GM06990 (cell line): ENCODE measurements at regions not wholly inside any gene's neighbourhood (a gene's known extent, or its start where the extent isn't known, plus 50 kb on each side); places are given as distances from the start of the nearest gene placed in this dataset.
A peak's percentile ranks its signal among the peaks of the same experiment; 100 is the strongest.

Experiments
- DNase-seq: peaks from one replicate; pipeline ENCODE4 v3.0.0-alpha.2; 2011; ENCODE audit not compliant: insufficient read length; ENCODE audit errors: extremely low read depth
- H3K27me3 ChIP-seq: replicated peaks from 2 replicates; pipeline ENCODE4 v1.6.0; 2011; ENCODE audit warnings: low read length; ENCODE audit not compliant: control insufficient read depth, insufficient read depth
- H3K36me3 ChIP-seq: 2 replicates; pipeline ENCODE4 v1.5.1; 2011; ENCODE audit warnings: low read length; ENCODE audit not compliant: control insufficient read depth, insufficient read depth
- H3K4me3 ChIP-seq: replicated peaks from 2 replicates; pipeline ENCODE4 v1.5.1; 2011; ENCODE audit warnings: low read depth, mild to moderate bottlenecking, control low read depth, low read length
- TF ChIP-seq, protein P1 (sequence below): IDR thresholded peaks from 2 replicates; pipeline ENCODE4 v1.5.1; 2011; ENCODE audit warnings: low read length, control low read depth, mild to moderate bottlenecking, inconsistent platforms; ENCODE audit not compliant: insufficient read depth, poor library complexity, severe bottlenecking

DNA sequence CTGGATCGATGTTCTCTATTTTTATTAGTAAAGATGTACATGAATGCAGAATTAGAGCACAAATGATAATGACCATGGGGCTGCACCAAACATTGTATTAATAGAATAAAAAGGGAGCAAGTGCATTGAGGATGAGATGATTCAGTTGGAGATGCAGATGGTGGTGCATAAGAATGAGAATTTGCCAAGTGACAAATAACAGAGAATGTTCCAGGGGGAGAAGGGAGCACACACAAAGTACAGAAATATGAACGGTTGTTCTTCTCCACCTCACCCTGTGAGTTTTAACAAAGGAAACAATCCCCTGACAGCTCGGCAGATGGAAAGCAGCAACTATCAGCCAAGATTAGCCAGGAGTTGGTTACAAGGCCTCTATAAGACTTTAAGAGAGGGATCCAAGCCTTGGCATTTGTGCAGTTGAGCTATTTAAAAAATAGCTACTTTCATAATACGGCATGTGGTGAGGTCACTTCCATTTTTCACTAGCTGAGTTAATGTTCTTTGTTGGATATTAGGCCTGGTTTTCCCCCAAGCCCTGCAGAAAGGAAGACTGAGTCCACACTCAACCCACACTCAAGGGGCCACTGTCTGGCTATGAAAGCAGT, 462.5 kb downstream of the TNS3 start:
- DNase-seq = no peak
- Histone ChIP-seq H3K4me3 (no peak overlapping the region), H3K27me3 (no peaks in the 10 kb centered on the region), H3K36me3 (no peaks in the 10 kb centered on the region)
- TF ChIP-seq, protein P1, sequence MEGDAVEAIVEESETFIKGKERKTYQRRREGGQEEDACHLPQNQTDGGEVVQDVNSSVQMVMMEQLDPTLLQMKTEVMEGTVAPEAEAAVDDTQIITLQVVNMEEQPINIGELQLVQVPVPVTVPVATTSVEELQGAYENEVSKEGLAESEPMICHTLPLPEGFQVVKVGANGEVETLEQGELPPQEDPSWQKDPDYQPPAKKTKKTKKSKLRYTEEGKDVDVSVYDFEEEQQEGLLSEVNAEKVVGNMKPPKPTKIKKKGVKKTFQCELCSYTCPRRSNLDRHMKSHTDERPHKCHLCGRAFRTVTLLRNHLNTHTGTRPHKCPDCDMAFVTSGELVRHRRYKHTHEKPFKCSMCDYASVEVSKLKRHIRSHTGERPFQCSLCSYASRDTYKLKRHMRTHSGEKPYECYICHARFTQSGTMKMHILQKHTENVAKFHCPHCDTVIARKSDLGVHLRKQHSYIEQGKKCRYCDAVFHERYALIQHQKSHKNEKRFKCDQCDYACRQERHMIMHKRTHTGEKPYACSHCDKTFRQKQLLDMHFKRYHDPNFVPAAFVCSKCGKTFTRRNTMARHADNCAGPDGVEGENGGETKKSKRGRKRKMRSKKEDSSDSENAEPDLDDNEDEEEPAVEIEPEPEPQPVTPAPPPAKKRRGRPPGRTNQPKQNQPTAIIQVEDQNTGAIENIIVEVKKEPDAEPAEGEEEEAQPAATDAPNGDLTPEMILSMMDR = no peak

GRCh38 chr7:47104206-47104549, 477.7 kb downstream of the TNS3 start:
- H3K4me3 ChIP-seq = no peak overlapping the region
- no peak for DNase-seq
- no peaks in the 10 kb centered on the region for H3K27me3 ChIP-seq
- H3K36me3 ChIP-seq = no peaks in the 10 kb centered on the region
- TF ChIP-seq, protein P1 = no peak

DNA sequence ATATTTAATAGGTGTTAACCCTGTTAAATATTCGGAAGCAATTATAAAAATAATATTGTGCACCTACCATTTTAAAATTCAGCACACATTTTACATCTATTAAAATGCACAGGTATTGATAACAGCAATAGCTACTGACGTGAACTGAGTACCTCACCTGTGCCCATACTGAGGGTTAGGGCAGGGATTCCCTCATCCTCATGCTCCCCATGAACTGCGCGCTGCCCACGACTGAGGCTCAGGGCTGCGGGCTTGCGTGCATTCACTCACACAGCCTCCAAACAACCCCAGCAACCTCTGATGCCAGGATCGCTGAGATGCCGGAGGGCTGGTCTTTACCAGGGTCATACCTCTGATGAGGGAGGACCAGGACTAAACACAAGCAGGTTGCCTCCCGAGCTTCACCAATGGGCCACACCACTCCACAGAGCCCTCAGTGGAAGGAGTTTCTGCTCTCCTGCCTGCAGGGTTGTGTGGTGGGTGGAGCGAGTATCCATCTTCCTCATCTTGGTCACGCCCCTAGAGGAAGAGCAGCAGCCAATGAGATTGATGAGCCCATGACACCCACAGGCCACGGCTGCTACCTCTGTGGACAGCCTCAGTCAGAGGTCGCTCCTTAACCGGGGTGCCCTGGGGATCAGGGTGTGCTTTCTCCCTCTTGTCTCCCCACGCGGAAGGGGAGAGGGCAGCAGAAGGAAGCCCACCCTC, 478.3 kb downstream of the TNS3 start:
- no peak overlapping the region for H3K4me3 ChIP-seq
- DNase-seq = no peak
- H3K36me3 ChIP-seq = no peaks in the 10 kb centered on the region
- TF ChIP-seq, protein P1 = no peak
- H3K27me3 ChIP-seq = no peaks in the 10 kb centered on the region

DNA sequence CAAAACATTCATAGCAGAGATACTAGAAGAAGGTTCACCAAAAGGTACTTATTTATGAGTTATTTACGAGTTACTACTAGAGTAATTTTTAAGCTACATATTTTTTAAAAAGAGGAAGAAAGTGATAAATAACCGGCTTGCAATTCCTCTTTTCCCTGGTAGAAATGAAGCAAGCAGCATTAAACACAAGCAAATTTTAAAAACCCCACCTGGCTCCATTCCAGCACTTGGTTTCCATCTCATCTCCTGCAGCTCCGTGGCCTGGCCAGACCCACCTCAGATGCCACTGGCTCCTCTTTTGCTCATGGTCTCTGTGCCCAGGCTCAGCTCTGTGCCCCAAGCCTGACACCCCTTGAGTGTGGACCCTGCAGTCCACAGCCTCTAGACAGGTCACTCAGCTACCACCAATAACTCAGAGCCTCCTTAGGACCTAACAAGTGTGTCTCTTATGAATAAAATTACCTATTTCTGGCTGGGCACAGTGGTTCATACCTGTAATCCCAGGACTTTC, 479.5 kb downstream of the TNS3 start:
- DNase-seq = no peak
- no peaks in the 10 kb centered on the region for H3K27me3 ChIP-seq
- no peak overlapping the region for H3K4me3 ChIP-seq
- TF ChIP-seq, protein P1 = no peak
- no peaks in the 10 kb centered on the region for H3K36me3 ChIP-seq

DNA sequence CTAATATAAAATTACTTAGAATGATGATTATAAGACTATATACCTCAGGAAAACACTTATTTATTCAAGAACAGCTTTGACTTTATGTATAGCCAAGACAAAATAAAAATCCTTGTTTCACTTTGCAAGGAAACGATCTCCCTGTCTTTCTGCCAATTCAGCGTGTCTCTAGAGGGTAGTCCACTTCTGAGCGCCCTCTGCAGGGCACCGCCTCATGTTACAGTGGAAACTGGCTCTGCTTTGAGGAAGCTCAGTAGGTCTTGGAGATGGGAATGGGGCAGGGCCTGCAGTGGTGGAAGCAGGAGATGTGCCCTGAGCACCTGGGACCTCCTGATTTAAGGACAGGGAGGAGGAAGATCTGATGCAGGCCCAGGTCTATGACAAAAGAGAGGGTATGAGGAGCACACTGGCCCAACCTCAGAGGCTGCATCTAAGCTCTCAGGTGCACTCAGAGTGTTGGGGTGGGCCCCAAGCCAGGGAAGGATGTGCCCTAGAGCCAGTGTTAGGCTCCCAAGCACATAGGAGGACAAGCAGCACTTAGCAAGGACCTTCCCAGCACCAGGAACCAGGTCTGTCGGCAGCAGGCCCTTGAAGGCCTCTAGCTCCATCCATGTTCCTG, 481.0 kb downstream of the TNS3 start:
- DNase-seq = no peak
- H3K36me3 ChIP-seq = no peaks in the 10 kb centered on the region
- no peaks in the 10 kb centered on the region for H3K27me3 ChIP-seq
- TF ChIP-seq, protein P1 = peak; percentile 51
- H3K4me3 ChIP-seq = no peak overlapping the region
